ENCODE measurements at regions not wholly inside any gene's neighbourhood (a gene's known extent, or its start where the extent isn't known, plus 50 kb on each side); places are given as distances from the start of the nearest gene placed in this dataset.

DNA sequence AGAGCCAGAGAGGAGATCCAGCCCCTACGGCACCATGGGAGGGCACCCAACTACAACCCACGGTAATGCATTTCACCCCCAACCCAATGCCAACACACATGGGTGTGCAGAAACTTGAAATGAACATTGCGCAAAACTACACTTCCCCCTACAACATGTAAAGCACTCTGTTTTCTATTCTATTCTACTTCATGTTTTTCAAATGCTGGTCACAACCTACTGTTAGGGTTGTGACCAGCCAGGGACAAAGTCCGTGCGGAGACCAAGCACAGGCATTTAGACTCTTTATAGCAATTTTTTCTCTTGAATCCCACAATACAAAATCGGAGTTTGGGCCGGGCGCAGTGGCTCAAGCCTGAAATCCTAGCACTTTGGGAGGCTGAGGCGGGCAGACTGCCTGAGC lies 90.6 kb downstream of the MRPL14 start:
- FAIRE-seq (no peak), ATAC-seq (no peak), DNase-seq (ENCODE audit: extremely low read depth in 1 of 4, low spot score in 3 of 4) (no peak)
- Histone ChIP-seq H3K27me3 (ENCODE audit: control insufficient read depth in 2 of 2, insufficient read depth in 2 of 2, low read length in 2 of 2) (no peaks in the 10 kb centered on the region), H3K4me3 (no peak overlapping the region), H3K9me3 (replicated peaks; ENCODE audit: control insufficient read depth, insufficient read depth, low read depth, low read length) (no peaks in the 10 kb centered on the region), H3K79me2 (ENCODE audit: control insufficient read depth, insufficient read depth, low read length) (no peaks in the 10 kb centered on the region), H3K4me1 (replicated peaks in 1 of 2; ENCODE audit: control insufficient read depth in 2 of 2, insufficient read depth in 2 of 2, low read length in 2 of 2) (peaks cover 19 to 35% of the 10 kb centered on the region in 2 experiments), H3K4me2 (ENCODE audit: insufficient read depth, low read length) (no peak overlapping the region), H3K27ac (ENCODE audit: extremely low read depth, low read depth, low read length) (no peak overlapping the region), H3K9me1 (ENCODE audit: control insufficient read depth, insufficient read depth, low read length) (no peaks in the 10 kb centered on the region), H2AFZ (ENCODE audit: low read depth, low read length) (no peak overlapping the region), H3K36me3 (ENCODE audit: control insufficient read depth, insufficient read depth, low read length) (no peaks in the 10 kb centered on the region), H3K9ac (ENCODE audit: insufficient read depth in 1 of 2, low read depth in 2 of 2, low read length in 2 of 2) (no peak overlapping the region), H4K20me1 (replicated peaks; ENCODE audit: control insufficient read depth, insufficient read depth, low read length) (no peaks in the 10 kb centered on the region)
- ChIA-PET CTCF (ENCODE audit: low intra/inter-chr PET ratio) (no interaction called here), POLR2A (interaction anchor here (1.2 to 1.9 kb wide), 4 partner anchors 10 to 65 kb away, joined by 3 to 4 read pairs (median 3); no protein-coding TSS in a partner anchor)
- intact Hi-C loops (cut with micrococcal nuclease), result no loop called here
- 67% methylated on average over 9 of the region's 9 CpGs for WGBS (ENCODE audit: insufficient coverage, low coverage, missing lambda C conversion rate)
- TF ChIP-seq RBM22 (IDR thresholded peaks at IDR 0.05; ENCODE audit: low read depth, low read length, poor library complexity, severe bottlenecking), result no peak
- TF ChIP-seq CEBPB (tag; IDR thresholded peaks at IDR 0.05), result peak; percentile 35; the same call in 1 of the 2 replicates
- in situ Hi-C loops (cut with MboI), result no loop called here
- no TSS peak for BruUV-seq (replicated peaks)

DNA sequence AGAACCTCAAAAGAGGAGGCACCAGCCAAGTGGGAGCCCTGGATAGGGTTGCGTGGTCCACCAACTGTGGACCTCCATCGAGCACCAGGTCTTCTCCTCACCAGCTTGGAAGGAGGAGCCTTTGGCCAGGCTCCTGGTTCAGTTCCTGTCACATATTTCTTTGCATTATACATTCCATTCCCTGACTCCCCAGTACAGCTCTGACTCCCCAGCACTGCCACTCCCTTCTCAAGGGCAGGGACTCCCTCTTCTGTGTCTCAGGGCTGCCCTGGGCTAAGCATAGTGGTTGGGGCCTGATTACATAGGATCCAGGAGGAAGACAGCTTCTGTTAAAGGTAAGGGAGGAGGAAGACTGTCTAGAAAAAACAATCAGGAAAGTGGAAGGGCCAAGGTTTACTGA lies 91.1 kb downstream of the MRPL14 start:
- BruUV-seq (replicated peaks), result no TSS peak
- H3K4me2 ChIP-seq (ENCODE audit: insufficient read depth, low read length), result no peak overlapping the region
- no peak for TF ChIP-seq NFE2L1 (tag; IDR thresholded peaks at IDR 0.05; ENCODE audit: borderline replicate concordance, low read depth)
- TF ChIP-seq, protein P1, sequence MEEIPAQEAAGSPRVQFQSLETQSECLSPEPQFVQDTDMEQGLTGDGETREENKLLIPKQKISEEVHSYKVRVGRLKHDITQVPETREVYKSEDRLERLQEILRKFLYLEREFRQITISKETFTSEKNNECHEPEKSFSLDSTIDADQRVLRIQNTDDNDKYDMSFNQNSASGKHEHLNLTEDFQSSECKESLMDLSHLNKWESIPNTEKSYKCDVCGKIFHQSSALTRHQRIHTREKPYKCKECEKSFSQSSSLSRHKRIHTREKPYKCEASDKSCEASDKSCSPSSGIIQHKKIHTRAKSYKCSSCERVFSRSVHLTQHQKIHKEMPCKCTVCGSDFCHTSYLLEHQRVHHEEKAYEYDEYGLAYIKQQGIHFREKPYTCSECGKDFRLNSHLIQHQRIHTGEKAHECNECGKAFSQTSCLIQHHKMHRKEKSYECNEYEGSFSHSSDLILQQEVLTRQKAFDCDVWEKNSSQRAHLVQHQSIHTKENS (CRISPR knock-in tag; IDR thresholded peaks at IDR 0.05), result no peak
- no peak for TF ChIP-seq XRCC5 (IDR thresholded peaks at IDR 0.05; ENCODE audit: low read depth, low read length)
- TF ChIP-seq FOXA1 (IDR thresholded peaks at IDR 0.05; ENCODE audit: borderline replicate concordance), result no peak

More for the DNA sequence above, 91.1 kb downstream of the MRPL14 start:
- H3K9ac ChIP-seq (ENCODE audit: insufficient read depth in 1 of 2, low read depth in 2 of 2, low read length in 2 of 2), result no peak overlapping the region
- in situ Hi-C loops (cut with MboI), result no loop called here
- no peaks in the 10 kb centered on the region for H3K9me1 ChIP-seq (ENCODE audit: control insufficient read depth, insufficient read depth, low read length)
- no peaks in the 10 kb centered on the region for H3K79me2 ChIP-seq (ENCODE audit: control insufficient read depth, insufficient read depth, low read length)
- H3K36me3 ChIP-seq (ENCODE audit: control insufficient read depth, insufficient read depth, low read length), result no peaks in the 10 kb centered on the region
- WGBS (ENCODE audit: insufficient coverage, low coverage, missing lambda C conversion rate), result 65% methylated on average over 2 of the region's 2 CpGs
- no peaks in the 10 kb centered on the region for H4K20me1 ChIP-seq (replicated peaks; ENCODE audit: control insufficient read depth, insufficient read depth, low read length)
- intact Hi-C loops (cut with micrococcal nuclease), result no loop called here
- ATAC-seq (0 out of 3 replicates have a peak, but pooled peaks have one; percentile 14), FAIRE-seq (no peak), DNase-seq (ENCODE audit: extremely low read depth in 1 of 4, low spot score in 3 of 4) (no peak)
- peaks cover 14 to 30% of the 10 kb centered on the region in 2 experiments for H3K4me1 ChIP-seq (replicated peaks in 1 of 2; ENCODE audit: control insufficient read depth in 2 of 2, insufficient read depth in 2 of 2, low read length in 2 of 2)
- POLR2A ChIA-PET, result interaction anchor here (0.8 to 1.9 kb wide), 6 partner anchors 8 to 251 kb away, joined by 3 to 4 read pairs (median 3); no protein-coding TSS in a partner anchor
- no peak overlapping the region for H3K27ac ChIP-seq (ENCODE audit: extremely low read depth, low read depth, low read length)
- CTCF ChIA-PET (ENCODE audit: low intra/inter-chr PET ratio), result no interaction called here
- H3K4me3 ChIP-seq, result no peak overlapping the region
- H3K27me3 ChIP-seq (ENCODE audit: control insufficient read depth in 2 of 2, insufficient read depth in 2 of 2, low read length in 2 of 2), result no peaks in the 10 kb centered on the region
- peak overlapping the region; percentile 18; the same call in 1 of the 2 replicates for H2AFZ ChIP-seq (ENCODE audit: low read depth, low read length)
- H3K9me3 ChIP-seq (replicated peaks; ENCODE audit: control insufficient read depth, insufficient read depth, low read depth, low read length), result no peaks in the 10 kb centered on the region

Data from K562 (cell line).